ENCODE measurements at regions not wholly inside any gene's neighbourhood (a gene's known extent, or its start where the extent isn't known, plus 50 kb on each side); places are given as distances from the start of the nearest gene placed in this dataset.

DNA sequence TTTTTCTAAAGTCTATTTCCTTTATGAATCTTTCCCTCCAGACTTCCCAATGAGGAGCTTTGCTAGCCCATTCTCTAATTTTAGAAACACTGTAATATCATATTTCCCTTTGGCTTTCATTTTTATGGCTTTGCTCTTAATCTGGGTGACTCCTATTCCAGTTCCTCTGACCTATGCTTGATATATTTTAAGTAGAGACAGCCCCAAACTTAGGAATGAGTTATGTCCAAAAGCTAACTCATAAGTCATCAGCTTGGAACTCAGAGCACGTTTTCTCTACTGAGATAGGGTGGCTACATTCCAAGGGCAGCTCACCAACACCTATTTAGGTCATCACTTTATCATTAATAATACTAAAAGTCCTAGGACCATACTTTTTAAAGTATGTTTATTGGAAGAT lies 77.8 kb downstream of the OR13H1 start:
- Histone ChIP-seq H3K27ac (peak overlapping the region; percentile 20 to 32), H3K4me1 (no peaks in the 10 kb centered on the region), H3K36me3 (no peaks in the 10 kb centered on the region), H3K9me3 (no peaks in the 10 kb centered on the region), H3K4me3 (no peak overlapping the region), H3K27me3 (no peaks in the 10 kb centered on the region)
- TF ChIP-seq, protein P1, sequence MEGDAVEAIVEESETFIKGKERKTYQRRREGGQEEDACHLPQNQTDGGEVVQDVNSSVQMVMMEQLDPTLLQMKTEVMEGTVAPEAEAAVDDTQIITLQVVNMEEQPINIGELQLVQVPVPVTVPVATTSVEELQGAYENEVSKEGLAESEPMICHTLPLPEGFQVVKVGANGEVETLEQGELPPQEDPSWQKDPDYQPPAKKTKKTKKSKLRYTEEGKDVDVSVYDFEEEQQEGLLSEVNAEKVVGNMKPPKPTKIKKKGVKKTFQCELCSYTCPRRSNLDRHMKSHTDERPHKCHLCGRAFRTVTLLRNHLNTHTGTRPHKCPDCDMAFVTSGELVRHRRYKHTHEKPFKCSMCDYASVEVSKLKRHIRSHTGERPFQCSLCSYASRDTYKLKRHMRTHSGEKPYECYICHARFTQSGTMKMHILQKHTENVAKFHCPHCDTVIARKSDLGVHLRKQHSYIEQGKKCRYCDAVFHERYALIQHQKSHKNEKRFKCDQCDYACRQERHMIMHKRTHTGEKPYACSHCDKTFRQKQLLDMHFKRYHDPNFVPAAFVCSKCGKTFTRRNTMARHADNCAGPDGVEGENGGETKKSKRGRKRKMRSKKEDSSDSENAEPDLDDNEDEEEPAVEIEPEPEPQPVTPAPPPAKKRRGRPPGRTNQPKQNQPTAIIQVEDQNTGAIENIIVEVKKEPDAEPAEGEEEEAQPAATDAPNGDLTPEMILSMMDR (IDR thresholded peaks at IDR 0.05) = no peak
- intact Hi-C loops (cut with DNase I) = no loop called here
- DNase-seq (ENCODE audit: low spot score in 2 of 2) = no peak

DNA sequence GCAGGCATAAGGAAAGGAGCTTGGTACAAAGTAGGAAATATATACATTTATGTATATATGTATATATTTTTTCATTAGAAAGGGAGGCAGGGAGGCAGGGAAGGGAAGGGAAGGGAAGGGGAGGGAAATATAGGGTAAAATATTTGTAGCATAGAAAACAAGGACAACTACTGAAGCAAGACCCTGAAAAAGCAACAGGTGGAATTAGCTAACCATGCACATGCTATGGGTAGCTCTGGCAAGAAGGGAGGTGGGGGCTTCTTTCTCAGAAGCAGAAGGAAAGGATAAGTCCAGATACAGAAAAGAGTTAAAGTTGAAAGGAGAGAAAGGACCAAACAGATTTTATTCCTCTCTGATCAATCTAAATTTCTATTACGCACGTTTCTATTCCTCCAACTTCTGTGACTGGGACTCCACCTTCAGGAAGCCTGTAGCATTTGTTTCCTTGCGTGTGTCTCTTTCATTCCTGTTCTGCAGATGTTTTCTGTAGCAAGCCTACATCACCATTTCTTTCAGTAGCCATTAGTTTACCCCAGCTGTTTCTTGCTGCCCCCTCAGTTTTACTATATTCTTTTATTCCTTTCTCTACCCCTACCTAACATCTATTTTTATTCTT lies 82.9 kb downstream of the OR13H1 start:
- TF ChIP-seq, protein P1 (IDR thresholded peaks at IDR 0.05) = peak in 1 of 3 experiments; percentile 14
- no peak overlapping the region for H3K4me3 ChIP-seq
- no peak overlapping the region for H3K27ac ChIP-seq
- H3K9me3 ChIP-seq = no peaks in the 10 kb centered on the region
- intact Hi-C loops (cut with DNase I) = no loop called here
- no peak for DNase-seq (ENCODE audit: low spot score in 2 of 2)
- H3K27me3 ChIP-seq = no peaks in the 10 kb centered on the region
- H3K36me3 ChIP-seq = no peaks in the 10 kb centered on the region
- H3K4me1 ChIP-seq = no peaks in the 10 kb centered on the region

DNA sequence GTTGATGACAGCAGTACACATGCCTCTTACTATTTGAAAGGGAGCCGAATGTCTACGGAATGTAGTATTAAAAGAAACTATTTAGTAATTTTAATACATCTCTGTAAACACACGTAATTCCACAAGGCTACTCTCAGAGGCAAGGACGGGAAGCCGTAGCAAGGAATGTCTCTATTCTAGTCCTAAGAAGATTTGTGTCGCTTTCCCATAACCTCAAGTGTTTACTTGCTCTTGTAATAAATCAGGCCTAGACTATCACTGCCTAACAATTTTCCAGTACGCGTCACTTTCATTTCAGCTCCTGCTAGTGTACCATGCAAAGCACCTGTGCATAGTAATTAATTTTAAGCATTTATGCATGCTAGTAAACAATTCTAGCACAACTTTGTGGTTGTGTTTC lies 86.7 kb downstream of the OR13H1 start:
- no peak for DNase-seq (ENCODE audit: low spot score in 2 of 2)
- H3K27me3 ChIP-seq = no peaks in the 10 kb centered on the region
- no peaks in the 10 kb centered on the region for H3K4me1 ChIP-seq
- H3K4me3 ChIP-seq = no peak overlapping the region
- no peaks in the 10 kb centered on the region for H3K36me3 ChIP-seq
- TF ChIP-seq, protein P1 (IDR thresholded peaks at IDR 0.05) = no peak
- H3K9me3 ChIP-seq = no peaks in the 10 kb centered on the region
- H3K27ac ChIP-seq = no peak overlapping the region
- intact Hi-C loops (cut with DNase I) = loop anchor here (10.0 kb wide), 1 partner anchor 656 kb away; no protein-coding TSS in a partner anchor

GRCh38 chrX:131633285-131633917 lies 89.5 kb downstream of the OR13H1 start:
- TF ChIP-seq, protein P1 (IDR thresholded peaks at IDR 0.05) = peak; percentile 49 to 84 (median 76)
- no peak overlapping the region for H3K4me3 ChIP-seq
- H3K36me3 ChIP-seq = no peaks in the 10 kb centered on the region
- H3K27me3 ChIP-seq = no peaks in the 10 kb centered on the region
- H3K27ac ChIP-seq = no peak overlapping the region
- H3K4me1 ChIP-seq = no peaks in the 10 kb centered on the region
- no peaks in the 10 kb centered on the region for H3K9me3 ChIP-seq
- DNase-seq (ENCODE audit: low spot score in 2 of 2) = peak in 1 of 2 donors; percentile 65
- intact Hi-C loops (cut with DNase I) = loop anchor here (10.0 kb wide), 1 partner anchor 659 kb away; no protein-coding TSS in a partner anchor

- TF ChIP-seq, protein P1 (IDR thresholded peaks at IDR 0.05) = no peak
- no peak for DNase-seq (ENCODE audit: low spot score in 2 of 2)
- Histone ChIP-seq H3K4me1 (no peaks in the 10 kb centered on the region), H3K9me3 (no peaks in the 10 kb centered on the region), H3K4me3 (no peak overlapping the region), H3K27me3 (no peaks in the 10 kb centered on the region), H3K27ac (no peak overlapping the region), H3K36me3 (no peaks in the 10 kb centered on the region)
- intact Hi-C loops (cut with DNase I) = loop anchor here (10.0 kb wide), 1 partner anchor 660 kb away; no protein-coding TSS in a partner anchor
Observed at GRCh38 chrX:131634900-131635299, 91.0 kb downstream of the OR13H1 start.

Measured in ascending aorta (tissue), 2 donors.